ENCODE measurements at regions not wholly inside any gene's neighbourhood (a gene's known extent, or its start where the extent isn't known, plus 50 kb on each side); places are given as distances from the start of the nearest gene placed in this dataset.

DNA sequence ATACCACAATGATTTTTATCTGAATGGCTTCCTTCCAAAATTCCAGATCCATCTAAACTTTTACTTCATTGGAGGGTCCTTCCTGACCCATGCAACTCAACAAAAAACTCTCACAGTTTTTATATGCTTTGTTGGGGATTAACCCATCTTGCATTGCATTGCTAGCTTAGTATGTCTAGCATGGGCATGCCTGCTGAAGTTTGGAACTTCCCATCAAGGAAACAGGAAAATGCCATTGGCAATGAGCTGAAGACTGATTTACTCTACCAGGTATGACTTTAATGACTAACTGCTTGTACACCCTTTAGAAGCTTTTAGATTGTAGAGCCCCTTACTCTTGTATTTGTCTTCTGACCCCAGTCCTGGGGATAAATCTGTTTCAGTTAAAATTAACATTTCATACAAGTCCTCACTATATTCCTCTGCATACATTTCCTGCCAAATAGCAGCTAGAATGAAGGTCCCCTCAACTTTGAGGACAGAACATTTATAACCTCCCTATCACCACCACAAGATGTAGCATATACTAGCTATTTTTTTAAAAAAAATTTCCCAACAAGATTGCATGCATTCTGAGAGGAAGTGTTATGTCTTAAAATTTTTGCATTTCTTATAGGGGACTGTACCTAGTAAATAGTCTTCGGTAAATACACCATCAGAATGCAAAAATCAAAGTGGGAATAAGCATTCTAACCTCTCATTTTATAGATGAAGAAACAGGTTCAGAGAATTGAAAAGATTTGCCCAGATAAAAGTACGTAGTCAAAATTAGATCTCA, 52.5 kb upstream of the ATXN3L start:
- H3K36me3 ChIP-seq, result no peaks in the 10 kb centered on the region
- H3K27ac ChIP-seq, result no peak overlapping the region
- no peak for DNase-seq
- H3K9me3 ChIP-seq, result no peaks in the 10 kb centered on the region
- 83 to 92% (median 90%) methylated on average over 2 of the region's 2 CpGs for WGBS, 5 donors
- no peaks in the 10 kb centered on the region for H3K27me3 ChIP-seq
- TF ChIP-seq EP300 (IDR thresholded peaks at IDR 0.05), result no peak
- TF ChIP-seq, protein P1, sequence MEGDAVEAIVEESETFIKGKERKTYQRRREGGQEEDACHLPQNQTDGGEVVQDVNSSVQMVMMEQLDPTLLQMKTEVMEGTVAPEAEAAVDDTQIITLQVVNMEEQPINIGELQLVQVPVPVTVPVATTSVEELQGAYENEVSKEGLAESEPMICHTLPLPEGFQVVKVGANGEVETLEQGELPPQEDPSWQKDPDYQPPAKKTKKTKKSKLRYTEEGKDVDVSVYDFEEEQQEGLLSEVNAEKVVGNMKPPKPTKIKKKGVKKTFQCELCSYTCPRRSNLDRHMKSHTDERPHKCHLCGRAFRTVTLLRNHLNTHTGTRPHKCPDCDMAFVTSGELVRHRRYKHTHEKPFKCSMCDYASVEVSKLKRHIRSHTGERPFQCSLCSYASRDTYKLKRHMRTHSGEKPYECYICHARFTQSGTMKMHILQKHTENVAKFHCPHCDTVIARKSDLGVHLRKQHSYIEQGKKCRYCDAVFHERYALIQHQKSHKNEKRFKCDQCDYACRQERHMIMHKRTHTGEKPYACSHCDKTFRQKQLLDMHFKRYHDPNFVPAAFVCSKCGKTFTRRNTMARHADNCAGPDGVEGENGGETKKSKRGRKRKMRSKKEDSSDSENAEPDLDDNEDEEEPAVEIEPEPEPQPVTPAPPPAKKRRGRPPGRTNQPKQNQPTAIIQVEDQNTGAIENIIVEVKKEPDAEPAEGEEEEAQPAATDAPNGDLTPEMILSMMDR (IDR thresholded peaks at IDR 0.05), result no peak
- no peak for TF ChIP-seq POLR2A (IDR thresholded peaks at IDR 0.05)
- TF ChIP-seq POLR2AphosphoS5 (IDR thresholded peaks at IDR 0.05), result no peak
- intact Hi-C loops (cut with DNase I; ENCODE audit: low total_unique reads), result no loop called here
- H3K4me3 ChIP-seq, result no peak overlapping the region
- H3K4me1 ChIP-seq, result peaks cover 0 to 3% (median 0%) of the 10 kb centered on the region in 4 donors

DNA sequence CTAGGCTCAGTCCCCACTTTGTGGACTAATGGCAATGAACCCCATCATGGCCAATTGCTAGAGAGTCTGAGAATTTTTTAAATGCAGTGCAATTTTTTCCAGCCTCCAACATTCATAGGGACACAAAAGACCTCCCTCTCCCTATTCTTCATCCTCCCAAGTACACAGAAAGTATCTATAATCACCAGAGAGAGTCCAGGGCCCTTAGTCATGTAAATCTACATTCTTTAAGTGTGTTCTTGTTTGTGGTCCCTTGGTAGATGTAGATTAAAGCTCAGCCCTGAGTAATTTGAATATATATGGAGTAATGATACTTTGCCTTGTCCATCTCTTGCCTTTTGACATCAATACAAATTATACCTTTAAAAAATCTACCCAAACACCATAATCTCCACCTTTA, 51.3 kb upstream of the ATXN3L start:
- H3K27me3 ChIP-seq, result no peaks in the 10 kb centered on the region
- no peak for DNase-seq
- H3K27ac ChIP-seq, result no peak overlapping the region
- no peaks in the 10 kb centered on the region for H3K36me3 ChIP-seq
- intact Hi-C loops (cut with DNase I; ENCODE audit: low total_unique reads), result no loop called here
- H3K9me3 ChIP-seq, result no peaks in the 10 kb centered on the region
- no peak for TF ChIP-seq EP300 (IDR thresholded peaks at IDR 0.05)
- TF ChIP-seq, protein P1 (IDR thresholded peaks at IDR 0.05), result no peak
- TF ChIP-seq POLR2A (IDR thresholded peaks at IDR 0.05), result no peak
- no peak for TF ChIP-seq POLR2AphosphoS5 (IDR thresholded peaks at IDR 0.05)
- peaks cover 0 to 3% (median 0%) of the 10 kb centered on the region in 4 donors for H3K4me1 ChIP-seq
- no peak overlapping the region for H3K4me3 ChIP-seq

DNA sequence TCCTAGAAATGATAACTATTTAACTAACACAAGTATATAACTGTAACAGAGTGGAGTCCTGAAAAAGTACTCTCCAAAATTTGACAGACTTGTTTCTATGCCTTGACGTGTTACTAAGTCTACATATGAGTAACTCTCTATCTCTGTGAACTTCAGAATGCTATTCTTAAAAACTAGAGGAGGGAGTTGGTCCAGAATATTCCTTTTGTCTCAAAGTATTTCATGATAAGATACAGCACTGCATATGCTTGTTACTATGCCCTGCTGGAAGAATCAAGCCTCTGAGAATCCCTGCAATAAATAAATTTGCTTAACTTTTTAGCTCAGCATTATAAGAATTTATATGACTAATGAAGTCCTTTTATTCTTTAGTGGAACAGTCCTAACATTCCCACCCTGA, 50.9 kb upstream of the ATXN3L start:
- WGBS, 5 donors, result 42 to 68% (median 50%) methylated on average over 1 of the region's 1 CpG
- DNase-seq, result no peak
- no peak overlapping the region for H3K4me3 ChIP-seq
- H3K27ac ChIP-seq, result no peak overlapping the region
- H3K36me3 ChIP-seq, result no peaks in the 10 kb centered on the region
- no peaks in the 10 kb centered on the region for H3K9me3 ChIP-seq
- no peak for TF ChIP-seq POLR2A (IDR thresholded peaks at IDR 0.05)
- TF ChIP-seq EP300 (IDR thresholded peaks at IDR 0.05), result no peak
- no peak for TF ChIP-seq POLR2AphosphoS5 (IDR thresholded peaks at IDR 0.05)
- TF ChIP-seq, protein P1 (IDR thresholded peaks at IDR 0.05), result no peak
- intact Hi-C loops (cut with DNase I; ENCODE audit: low total_unique reads), result no loop called here
- peaks cover 0 to 3% (median 0%) of the 10 kb centered on the region in 4 donors for H3K4me1 ChIP-seq
- no peaks in the 10 kb centered on the region for H3K27me3 ChIP-seq

All from stomach (tissue), 8 donors.